ENCODE measurements at regions not wholly inside any gene's neighbourhood (a gene's known extent, or its start where the extent isn't known, plus 50 kb on each side); places are given as distances from the start of the nearest gene placed in this dataset.

DNA sequence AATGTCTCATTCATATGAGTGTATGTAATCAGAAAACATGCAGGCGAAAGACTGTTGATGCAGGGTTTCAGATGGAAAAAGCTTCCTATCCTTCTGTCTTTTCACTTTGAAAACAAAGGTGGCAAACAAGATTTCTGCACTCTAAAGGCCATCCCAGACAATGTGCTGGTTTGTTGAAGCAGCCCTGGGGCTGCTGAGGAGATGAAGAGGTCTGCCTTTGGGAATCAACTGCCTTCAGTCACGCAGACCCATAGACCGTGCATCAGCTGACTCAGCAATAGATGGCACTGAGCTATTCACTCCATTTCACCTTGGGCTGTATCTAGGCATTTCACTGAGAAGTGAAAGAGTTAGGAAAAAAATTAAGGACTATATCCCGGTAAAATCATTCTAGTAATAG is 60.5 kb upstream of the C5orf46 start:
- no peak for DNase-seq
- peaks cover 3 to 15% (median 8%) of the 10 kb centered on the region in 4 donors for H3K4me1 ChIP-seq
- no peak overlapping the region for H3K27ac ChIP-seq
- WGBS, 2 donors = 91 to 96% methylated on average over 4 of the region's 4 CpGs
- H3K9me3 ChIP-seq = no peaks in the 10 kb centered on the region
- no peaks in the 10 kb centered on the region for H3K27me3 ChIP-seq
- H3K4me3 ChIP-seq = no peak overlapping the region
- ATAC-seq (ENCODE audit: low FRiP score in 2 of 2) = no peak
- TF ChIP-seq EP300 (IDR thresholded peaks at IDR 0.05) (no peak), POLR2AphosphoS5 (IDR thresholded peaks at IDR 0.05) (no peak), POLR2A (IDR thresholded peaks at IDR 0.05) (no peak)
- TF ChIP-seq, protein P1, sequence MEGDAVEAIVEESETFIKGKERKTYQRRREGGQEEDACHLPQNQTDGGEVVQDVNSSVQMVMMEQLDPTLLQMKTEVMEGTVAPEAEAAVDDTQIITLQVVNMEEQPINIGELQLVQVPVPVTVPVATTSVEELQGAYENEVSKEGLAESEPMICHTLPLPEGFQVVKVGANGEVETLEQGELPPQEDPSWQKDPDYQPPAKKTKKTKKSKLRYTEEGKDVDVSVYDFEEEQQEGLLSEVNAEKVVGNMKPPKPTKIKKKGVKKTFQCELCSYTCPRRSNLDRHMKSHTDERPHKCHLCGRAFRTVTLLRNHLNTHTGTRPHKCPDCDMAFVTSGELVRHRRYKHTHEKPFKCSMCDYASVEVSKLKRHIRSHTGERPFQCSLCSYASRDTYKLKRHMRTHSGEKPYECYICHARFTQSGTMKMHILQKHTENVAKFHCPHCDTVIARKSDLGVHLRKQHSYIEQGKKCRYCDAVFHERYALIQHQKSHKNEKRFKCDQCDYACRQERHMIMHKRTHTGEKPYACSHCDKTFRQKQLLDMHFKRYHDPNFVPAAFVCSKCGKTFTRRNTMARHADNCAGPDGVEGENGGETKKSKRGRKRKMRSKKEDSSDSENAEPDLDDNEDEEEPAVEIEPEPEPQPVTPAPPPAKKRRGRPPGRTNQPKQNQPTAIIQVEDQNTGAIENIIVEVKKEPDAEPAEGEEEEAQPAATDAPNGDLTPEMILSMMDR (IDR thresholded peaks at IDR 0.05) = no peak
- H3K36me3 ChIP-seq = no peaks in the 10 kb centered on the region

DNA sequence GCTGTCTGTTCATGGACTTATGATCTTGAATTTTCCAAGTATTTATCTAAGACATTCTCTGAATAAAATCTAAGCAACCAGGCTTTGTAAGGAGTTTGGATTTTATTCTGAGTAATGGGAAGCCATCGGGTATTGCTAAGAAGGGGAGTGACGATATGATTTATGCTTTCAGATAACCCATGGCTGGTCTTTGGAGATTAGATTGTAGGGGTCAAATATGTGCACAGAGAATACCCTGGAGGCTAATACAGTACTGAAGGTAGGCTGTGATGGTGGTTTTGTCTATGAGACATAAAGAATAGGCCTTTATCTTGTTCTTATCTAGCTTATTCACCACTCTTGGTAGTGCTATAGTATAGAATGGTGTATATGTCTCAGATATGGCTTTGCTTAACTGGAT is 60.0 kb upstream of the C5orf46 start:
- WGBS, 2 donors = 67 to 80% methylated on average over 2 of the region's 2 CpGs
- Histone ChIP-seq H3K4me3 (no peak overlapping the region), H3K4me1 (peaks cover 3 to 15% (median 8%) of the 10 kb centered on the region in 4 donors), H3K27me3 (no peaks in the 10 kb centered on the region), H3K9me3 (no peaks in the 10 kb centered on the region), H3K36me3 (no peaks in the 10 kb centered on the region), H3K27ac (peak overlapping the region in 1 of 4 donors; percentile 29)
- TF ChIP-seq POLR2AphosphoS5 (IDR thresholded peaks at IDR 0.05) (no peak), EP300 (IDR thresholded peaks at IDR 0.05) (no peak), POLR2A (IDR thresholded peaks at IDR 0.05) (no peak)
- TF ChIP-seq, protein P1 (IDR thresholded peaks at IDR 0.05) = no peak
- no peak for DNase-seq
- ATAC-seq (ENCODE audit: low FRiP score in 2 of 2) = no peak

DNA sequence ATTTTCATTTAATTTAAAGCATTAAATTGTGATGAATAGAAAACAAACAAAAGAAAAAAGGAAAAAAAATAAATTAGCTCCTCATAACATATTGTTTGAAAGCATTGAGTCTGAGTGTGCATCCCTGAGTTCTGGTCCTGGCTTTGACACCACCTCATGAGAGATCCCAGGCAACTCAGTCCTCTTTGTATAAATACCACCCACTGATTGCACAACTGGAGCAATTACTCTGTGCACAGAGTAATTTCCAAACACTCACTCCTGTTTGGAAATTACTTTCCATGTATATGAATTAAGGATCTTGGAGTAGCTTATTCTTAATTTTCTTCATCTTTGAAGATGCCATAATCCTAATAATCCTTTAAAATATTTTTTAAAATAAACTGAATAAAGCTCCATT is 59.4 kb upstream of the C5orf46 start:
- Histone ChIP-seq H3K4me1 (peaks cover 3 to 15% (median 8%) of the 10 kb centered on the region in 4 donors), H3K4me3 (no peak overlapping the region), H3K36me3 (no peaks in the 10 kb centered on the region), H3K27me3 (no peaks in the 10 kb centered on the region), H3K27ac (peak overlapping the region in 1 of 4 donors; percentile 29), H3K9me3 (no peaks in the 10 kb centered on the region)
- ATAC-seq (ENCODE audit: low FRiP score in 2 of 2) (no peak), DNase-seq (no peak)
- TF ChIP-seq, protein P1 (IDR thresholded peaks at IDR 0.05) = no peak
- TF ChIP-seq POLR2A (IDR thresholded peaks at IDR 0.05) = no peak
- TF ChIP-seq POLR2AphosphoS5 (IDR thresholded peaks at IDR 0.05) = no peak
- no peak for TF ChIP-seq EP300 (IDR thresholded peaks at IDR 0.05)

DNA sequence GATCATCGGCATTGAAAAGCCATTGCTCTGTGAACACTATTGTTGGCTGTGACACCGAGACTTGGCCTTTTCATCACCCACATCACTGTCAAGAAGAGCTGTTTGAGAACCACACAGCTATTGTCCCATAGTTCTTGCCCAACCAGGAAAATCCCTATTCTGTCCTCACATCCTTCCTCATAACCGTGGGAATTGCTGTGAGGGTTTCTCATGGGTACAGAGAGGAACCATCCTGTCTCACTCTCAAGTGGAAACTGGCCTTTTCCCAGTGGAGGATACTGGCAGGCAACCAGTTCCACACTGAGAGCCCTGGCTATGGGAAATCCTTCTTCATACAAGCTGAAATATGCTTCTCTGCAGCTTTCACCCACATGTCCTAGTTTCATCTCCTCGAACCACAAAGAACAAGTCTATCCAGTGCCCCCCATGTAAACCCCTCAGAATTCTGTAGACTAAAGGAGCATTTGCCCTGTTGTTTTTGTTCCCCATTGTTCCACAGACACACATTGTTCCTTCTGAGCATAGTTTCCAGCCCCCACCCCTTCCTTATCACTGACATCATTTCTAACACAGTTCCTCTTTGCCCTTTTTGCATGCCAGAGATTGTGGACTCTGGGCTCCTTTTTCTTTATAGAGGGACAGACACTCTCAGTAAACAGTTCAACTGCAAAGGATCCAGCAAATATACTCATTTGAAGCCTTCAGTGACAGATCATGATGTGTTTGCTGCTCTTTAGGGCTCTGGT is 57.8 kb upstream of the C5orf46 start:
- no peak for DNase-seq
- H3K27me3 ChIP-seq = no peaks in the 10 kb centered on the region
- no peak overlapping the region for H3K4me3 ChIP-seq
- TF ChIP-seq EP300 (IDR thresholded peaks at IDR 0.05) = peak in 1 of 4 donors; percentile 61
- TF ChIP-seq POLR2AphosphoS5 (IDR thresholded peaks at IDR 0.05) = no peak
- H3K27ac ChIP-seq = peak overlapping the region; percentile 27 to 48 (median 42)
- peak in 1 of 2 donors; percentile 56 for ATAC-seq (ENCODE audit: low FRiP score in 2 of 2)
- peaks cover 3 to 15% (median 8%) of the 10 kb centered on the region in 4 donors for H3K4me1 ChIP-seq
- WGBS, 2 donors = 38 to 41% methylated on average over 4 of the region's 4 CpGs
- no peaks in the 10 kb centered on the region for H3K9me3 ChIP-seq
- no peaks in the 10 kb centered on the region for H3K36me3 ChIP-seq

DNA sequence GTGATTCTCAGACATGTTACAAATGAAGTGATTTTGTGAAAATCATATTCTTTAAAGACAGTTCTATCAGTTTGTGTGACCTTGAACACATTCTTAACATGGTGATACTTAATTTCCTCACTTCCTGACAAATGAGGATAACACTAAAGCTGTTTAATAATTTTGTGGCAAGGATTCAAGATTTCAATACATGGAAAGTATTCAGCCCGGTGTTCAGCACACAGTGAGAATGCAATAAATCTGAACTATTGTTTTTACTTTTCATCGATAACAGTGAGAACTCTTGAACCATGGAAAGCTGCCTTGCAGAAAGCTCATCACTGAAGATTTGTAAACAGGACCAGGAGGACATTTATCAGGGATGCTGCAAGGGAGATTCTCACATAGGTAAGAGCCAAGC is 57.1 kb upstream of the C5orf46 start:
- peaks cover 3 to 15% (median 8%) of the 10 kb centered on the region in 4 donors for H3K4me1 ChIP-seq
- H3K36me3 ChIP-seq = no peaks in the 10 kb centered on the region
- H3K27me3 ChIP-seq = no peaks in the 10 kb centered on the region
- TF ChIP-seq POLR2A (IDR thresholded peaks at IDR 0.05) (no peak), EP300 (IDR thresholded peaks at IDR 0.05) (no peak), POLR2AphosphoS5 (IDR thresholded peaks at IDR 0.05) (no peak)
- TF ChIP-seq, protein P1 (IDR thresholded peaks at IDR 0.05) = no peak
- peak overlapping the region; percentile 27 to 48 (median 42) for H3K27ac ChIP-seq
- no peak overlapping the region for H3K4me3 ChIP-seq
- 58 to 71% methylated on average over 2 of the region's 2 CpGs for WGBS, 2 donors
- DNase-seq (no peak), ATAC-seq (ENCODE audit: low FRiP score in 2 of 2) (no peak)
- H3K9me3 ChIP-seq = no peaks in the 10 kb centered on the region

All from upper lobe of left lung (tissue), 6 donors.